ENCODE measurements at regions not wholly inside any gene's neighbourhood (a gene's known extent, or its start where the extent isn't known, plus 50 kb on each side); places are given as distances from the start of the nearest gene placed in this dataset.

- TF ChIP-seq CTCF (IDR thresholded peaks at IDR 0.05) = no peak
- no peak for TF ChIP-seq POLR2A (IDR thresholded peaks at IDR 0.05)
These were observed 522.6 kb downstream of the HINT1 start for GRCh38 chr5:130642461-130642860.
